ENCODE measurements at regions not wholly inside any gene's neighbourhood (a gene's known extent, or its start where the extent isn't known, plus 50 kb on each side); places are given as distances from the start of the nearest gene placed in this dataset.

- peaks cover 3% of the 10 kb centered on the region for H3K9me3 ChIP-seq (ENCODE audit: control insufficient read depth, low read length)
- no peaks in the 10 kb centered on the region for H3K36me3 ChIP-seq (ENCODE audit: control insufficient read depth, insufficient read depth, low read length)
- WGBS, 2 experiments (ENCODE audit: insufficient coverage in 2 of 2): 88% methylated on average over 1 of the region's 1 CpG; no CpG with 5 or more reads in 1 of the 2 experiments
- no peak overlapping the region for H3K27ac ChIP-seq (ENCODE audit: low read depth, low read length, severe bottlenecking)
- H3K4me3 ChIP-seq (ENCODE audit: extremely low read depth, insufficient read depth, low read length, poor library complexity, severe bottlenecking): no peak overlapping the region
- H3K4me1 ChIP-seq (ENCODE audit: control insufficient read depth, insufficient read depth, low read length, poor library complexity, severe bottlenecking): peaks cover 12% of the 10 kb centered on the region
Observed at GRCh38 chr5:136772491-136772890, 407.1 kb upstream of the TRPC7 start.

GRCh38 chr5:136769900-136770684 lies 404.7 kb upstream of the TRPC7 start:
- H3K4me3 ChIP-seq (ENCODE audit: extremely low read depth, insufficient read depth, low read length, poor library complexity, severe bottlenecking): no peak overlapping the region
- H3K9me3 ChIP-seq (ENCODE audit: control insufficient read depth, low read length): no peaks in the 10 kb centered on the region
- 27 to 28% methylated on average over 5 to 9 of the region's 11 CpGs for WGBS, 2 experiments (ENCODE audit: insufficient coverage in 2 of 2)
- no peak overlapping the region for H3K27ac ChIP-seq (ENCODE audit: low read depth, low read length, severe bottlenecking)
- H3K4me1 ChIP-seq (ENCODE audit: control insufficient read depth, insufficient read depth, low read length, poor library complexity, severe bottlenecking): peaks cover 3% of the 10 kb centered on the region
- H3K36me3 ChIP-seq (ENCODE audit: control insufficient read depth, insufficient read depth, low read length): no peaks in the 10 kb centered on the region

- no peaks in the 10 kb centered on the region for H3K36me3 ChIP-seq (ENCODE audit: control insufficient read depth, insufficient read depth, low read length)
- WGBS, 2 experiments (ENCODE audit: insufficient coverage in 2 of 2): 79 to 87% methylated on average over 3 of the region's 4 CpGs
- H3K4me1 ChIP-seq (ENCODE audit: control insufficient read depth, insufficient read depth, low read length, poor library complexity, severe bottlenecking): peaks cover 3% of the 10 kb centered on the region
- no peak overlapping the region for H3K4me3 ChIP-seq (ENCODE audit: extremely low read depth, insufficient read depth, low read length, poor library complexity, severe bottlenecking)
- H3K27ac ChIP-seq (ENCODE audit: low read depth, low read length, severe bottlenecking): no peak overlapping the region
- H3K9me3 ChIP-seq (ENCODE audit: control insufficient read depth, low read length): no peaks in the 10 kb centered on the region
Observed at GRCh38 chr5:136769093-136769492, 403.7 kb upstream of the TRPC7 start.

GRCh38 chr5:136768457-136768856 lies 403.1 kb upstream of the TRPC7 start:
- Histone ChIP-seq H3K27ac (ENCODE audit: low read depth, low read length, severe bottlenecking) (no peak overlapping the region), H3K9me3 (ENCODE audit: control insufficient read depth, low read length) (no peaks in the 10 kb centered on the region), H3K36me3 (ENCODE audit: control insufficient read depth, insufficient read depth, low read length) (no peaks in the 10 kb centered on the region), H3K4me1 (ENCODE audit: control insufficient read depth, insufficient read depth, low read length, poor library complexity, severe bottlenecking) (peaks cover 3% of the 10 kb centered on the region), H3K4me3 (ENCODE audit: extremely low read depth, insufficient read depth, low read length, poor library complexity, severe bottlenecking) (no peak overlapping the region)
- 89 to 100% methylated on average over 3 to 4 of the region's 4 CpGs for WGBS, 2 experiments (ENCODE audit: insufficient coverage in 2 of 2)

- Histone ChIP-seq H3K36me3 (ENCODE audit: control insufficient read depth, insufficient read depth, low read length) (no peaks in the 10 kb centered on the region), H3K4me1 (ENCODE audit: control insufficient read depth, insufficient read depth, low read length, poor library complexity, severe bottlenecking) (peaks cover 3% of the 10 kb centered on the region), H3K27ac (ENCODE audit: low read depth, low read length, severe bottlenecking) (no peak overlapping the region), H3K9me3 (ENCODE audit: control insufficient read depth, low read length) (no peaks in the 10 kb centered on the region), H3K4me3 (ENCODE audit: extremely low read depth, insufficient read depth, low read length, poor library complexity, severe bottlenecking) (no peak overlapping the region)
- 72 to 73% methylated on average over 3 of the region's 3 CpGs for WGBS, 2 experiments (ENCODE audit: insufficient coverage in 2 of 2)
Observed at GRCh38 chr5:136766456-136766855, 401.1 kb upstream of the TRPC7 start.

- Histone ChIP-seq H3K27ac (ENCODE audit: low read depth, low read length, severe bottlenecking) (no peak overlapping the region), H3K9me3 (ENCODE audit: control insufficient read depth, low read length) (no peaks in the 10 kb centered on the region), H3K4me1 (ENCODE audit: control insufficient read depth, insufficient read depth, low read length, poor library complexity, severe bottlenecking) (peaks cover under 1% of the 10 kb centered on the region), H3K4me3 (ENCODE audit: extremely low read depth, insufficient read depth, low read length, poor library complexity, severe bottlenecking) (no peak overlapping the region), H3K36me3 (ENCODE audit: control insufficient read depth, insufficient read depth, low read length) (no peaks in the 10 kb centered on the region)
- WGBS, 2 experiments (ENCODE audit: insufficient coverage in 2 of 2): 100% methylated on average over 1 to 2 of the region's 2 CpGs
Observed at GRCh38 chr5:136764601-136765000, 399.3 kb upstream of the TRPC7 start.

- H3K27ac ChIP-seq (ENCODE audit: low read depth, low read length, severe bottlenecking): no peak overlapping the region
- no peaks in the 10 kb centered on the region for H3K4me1 ChIP-seq (ENCODE audit: control insufficient read depth, insufficient read depth, low read length, poor library complexity, severe bottlenecking)
- no peaks in the 10 kb centered on the region for H3K9me3 ChIP-seq (ENCODE audit: control insufficient read depth, low read length)
- no peak overlapping the region for H3K4me3 ChIP-seq (ENCODE audit: extremely low read depth, insufficient read depth, low read length, poor library complexity, severe bottlenecking)
- no peaks in the 10 kb centered on the region for H3K36me3 ChIP-seq (ENCODE audit: control insufficient read depth, insufficient read depth, low read length)
Observed at GRCh38 chr5:136763548-136763947, 398.2 kb upstream of the TRPC7 start.

- H3K36me3 ChIP-seq (ENCODE audit: control insufficient read depth, insufficient read depth, low read length): no peaks in the 10 kb centered on the region
- H3K4me1 ChIP-seq (ENCODE audit: control insufficient read depth, insufficient read depth, low read length, poor library complexity, severe bottlenecking): no peaks in the 10 kb centered on the region
- H3K9me3 ChIP-seq (ENCODE audit: control insufficient read depth, low read length): no peaks in the 10 kb centered on the region
- H3K27ac ChIP-seq (ENCODE audit: low read depth, low read length, severe bottlenecking): no peak overlapping the region
- H3K4me3 ChIP-seq (ENCODE audit: extremely low read depth, insufficient read depth, low read length, poor library complexity, severe bottlenecking): no peak overlapping the region
Observed at GRCh38 chr5:136754216-136754615, 388.9 kb upstream of the TRPC7 start.

GRCh38 chr5:136750224-136750862 lies 385.0 kb upstream of the TRPC7 start:
- Histone ChIP-seq H3K9me3 (ENCODE audit: control insufficient read depth, low read length) (no peaks in the 10 kb centered on the region), H3K36me3 (ENCODE audit: control insufficient read depth, insufficient read depth, low read length) (no peaks in the 10 kb centered on the region), H3K4me1 (ENCODE audit: control insufficient read depth, insufficient read depth, low read length, poor library complexity, severe bottlenecking) (no peaks in the 10 kb centered on the region), H3K4me3 (ENCODE audit: extremely low read depth, insufficient read depth, low read length, poor library complexity, severe bottlenecking) (no peak overlapping the region), H3K27ac (ENCODE audit: low read depth, low read length, severe bottlenecking) (no peak overlapping the region)
- WGBS, 2 experiments (ENCODE audit: insufficient coverage in 2 of 2): 84 to 100% methylated on average over 3 to 5 of the region's 5 CpGs

- no peaks in the 10 kb centered on the region for H3K9me3 ChIP-seq (ENCODE audit: control insufficient read depth, low read length)
- no peak overlapping the region for H3K27ac ChIP-seq (ENCODE audit: low read depth, low read length, severe bottlenecking)
- H3K36me3 ChIP-seq (ENCODE audit: control insufficient read depth, insufficient read depth, low read length): no peaks in the 10 kb centered on the region
- H3K4me1 ChIP-seq (ENCODE audit: control insufficient read depth, insufficient read depth, low read length, poor library complexity, severe bottlenecking): no peaks in the 10 kb centered on the region
- no peak overlapping the region for H3K4me3 ChIP-seq (ENCODE audit: extremely low read depth, insufficient read depth, low read length, poor library complexity, severe bottlenecking)
- no CpG with 5 or more reads among the region's 1 CpG for WGBS, 2 experiments (ENCODE audit: insufficient coverage in 2 of 2)
Observed at GRCh38 chr5:136749016-136749415, 383.7 kb upstream of the TRPC7 start.

GRCh38 chr5:136743052-136743451 lies 377.7 kb upstream of the TRPC7 start:
- no peaks in the 10 kb centered on the region for H3K4me1 ChIP-seq (ENCODE audit: control insufficient read depth, insufficient read depth, low read length, poor library complexity, severe bottlenecking)
- peaks cover 14% of the 10 kb centered on the region for H3K9me3 ChIP-seq (ENCODE audit: control insufficient read depth, low read length)
- no CpG with 5 or more reads among the region's 1 CpG for WGBS, 2 experiments (ENCODE audit: insufficient coverage in 2 of 2)
- H3K27ac ChIP-seq (ENCODE audit: low read depth, low read length, severe bottlenecking): no peak overlapping the region
- no peak overlapping the region for H3K4me3 ChIP-seq (ENCODE audit: extremely low read depth, insufficient read depth, low read length, poor library complexity, severe bottlenecking)
- no peaks in the 10 kb centered on the region for H3K36me3 ChIP-seq (ENCODE audit: control insufficient read depth, insufficient read depth, low read length)
